ENCODE measurements at regions not wholly inside any gene's neighbourhood (a gene's known extent, or its start where the extent isn't known, plus 50 kb on each side); places are given as distances from the start of the nearest gene placed in this dataset.

GRCh38 chr6:134691180-134691579 lies 258.7 kb downstream of the ALDH8A1 start:
- Histone ChIP-seq H2BK5ac (ENCODE audit: low read depth, low read length) (no peak overlapping the region), H3K4me1 (replicated peaks in 1 of 4; ENCODE audit: control insufficient read depth in 3 of 4, insufficient read depth in 4 of 4, low read length in 3 of 4) (no peaks in the 10 kb centered on the region), H3K23me2 (ENCODE audit: low read depth, low read length) (no peaks in the 10 kb centered on the region), H4K91ac (replicated peaks; ENCODE audit: insufficient read length, low read length) (no peak overlapping the region), H2BK12ac (ENCODE audit: low read depth, low read length) (no peak overlapping the region), H3K56ac (replicated peaks; ENCODE audit: insufficient read length, low read depth, low read length) (no peak overlapping the region), H3K36me3 (ENCODE audit: control insufficient read depth in 2 of 4, insufficient read depth in 4 of 4, low read length in 3 of 4) (no peaks in the 10 kb centered on the region), H2BK120ac (replicated peaks; ENCODE audit: low read depth, low read length) (no peak overlapping the region), H3K9me3 (ENCODE audit: insufficient read depth in 2 of 2, low read depth in 1 of 2, low read length in 1 of 2) (no peaks in the 10 kb centered on the region), H4K5ac (ENCODE audit: insufficient read length, low read depth, low read length) (no peak overlapping the region), H3K4me3 (ENCODE audit: extremely low read depth in 1 of 4, insufficient read depth in 2 of 4, low read depth in 3 of 4, low read length in 4 of 4) (no peak overlapping the region), H3K27me3 (replicated peaks in 1 of 4; ENCODE audit: control insufficient read depth in 3 of 4, extremely low read depth in 1 of 4, insufficient read depth in 3 of 4, low read length in 3 of 4) (no peaks in the 10 kb centered on the region), H3K4ac (replicated peaks; ENCODE audit: insufficient read length, low read depth, low read length) (no peak overlapping the region), H3K27ac (ENCODE audit: low read depth, low read length) (no peak overlapping the region), H3K23ac (ENCODE audit: insufficient read length) (no peak overlapping the region), H4K20me1 (replicated peaks in 1 of 2; ENCODE audit: control insufficient read depth in 1 of 2, insufficient read depth in 2 of 2, low read length in 2 of 2) (no peaks in the 10 kb centered on the region), H2BK15ac (ENCODE audit: low read length) (no peak overlapping the region), H3K79me2 (ENCODE audit: control insufficient read depth in 1 of 2, insufficient read depth in 2 of 2, low read length in 2 of 2) (no peaks in the 10 kb centered on the region), H4K8ac (ENCODE audit: extremely low read depth, insufficient read depth, low read length) (no peak overlapping the region), H3K14ac (ENCODE audit: insufficient read length) (no peak overlapping the region), H3K18ac (ENCODE audit: extremely low read depth, low read length) (no peak overlapping the region), H3K4me2 (ENCODE audit: insufficient read depth in 1 of 2, low read depth in 2 of 2, low read length in 2 of 2) (no peak overlapping the region), H2AFZ (ENCODE audit: low read length) (no peak overlapping the region), H3K9ac (replicated peaks in 1 of 4; ENCODE audit: extremely low read depth in 1 of 4, low read depth in 3 of 4, low read length in 3 of 4) (no peak overlapping the region), H2AK5ac (ENCODE audit: low read depth, low read length) (no peak overlapping the region), H3K79me1 (ENCODE audit: low read depth, low read length) (no peaks in the 10 kb centered on the region), H2BK20ac (ENCODE audit: low read length) (no peak overlapping the region)
- no peak for TF ChIP-seq SP4 (IDR thresholded peaks at IDR 0.05; ENCODE audit: low read length)
- 0 out of 4 replicates have a peak, but pooled peaks of 1 of the 3 experiments have one; percentile 10 for TF ChIP-seq CTCF (IDR thresholded peaks at IDR 0.05; ENCODE audit: control extremely low read depth in 1 of 3, insufficient read depth in 1 of 3, low read depth in 1 of 3, low read length in 3 of 3)
- CTCF ChIA-PET (ENCODE audit: partially characterized antibody), result interaction anchor here (0.6 to 2.2 kb wide), 9 partner anchors 8 to 1969 kb away, joined by 3 to 6 read pairs (median 3); no protein-coding TSS in a partner anchor
- POLR2A ChIA-PET (ENCODE audit: partially characterized antibody), result no interaction called here
- FAIRE-seq (no peak), DNase-seq (ENCODE audit: low read depth in 1 of 2, low spot score in 2 of 2) (no peak)
- WGBS, 2 experiments (ENCODE audit: extremely low coverage in 1 of 2, insufficient coverage in 1 of 2, insufficient read length in 1 of 2, insufficient replicate concordance in 2 of 2, low coverage in 1 of 2, low lambda C conversion rate in 2 of 2, missing lambda C conversion rate in 1 of 2), result 76% methylated on average over 2 of the region's 2 CpGs; no CpG with 5 or more reads in 1 of the 2 experiments
